ENCODE measurements at regions not wholly inside any gene's neighbourhood (a gene's known extent, or its start where the extent isn't known, plus 50 kb on each side); places are given as distances from the start of the nearest gene placed in this dataset.
"Not testable (repeated sequence)": the region's sequence is repeated elsewhere in the genome, so short reads cannot be mapped to it uniquely, and the experiment has no call there.

- H3K27me3 ChIP-seq (ENCODE audit: insufficient read depth, low read length); H3K9me3 ChIP-seq (ENCODE audit: insufficient read depth, low read depth, low read length); H3K4me3 ChIP-seq (ENCODE audit: low read length); H3K4me1 ChIP-seq (ENCODE audit: insufficient read depth, low read length); H3K27ac ChIP-seq (ENCODE audit: low read depth, low read length); H3K9ac ChIP-seq (ENCODE audit: low read depth, low read length); H3K36me3 ChIP-seq (ENCODE audit: insufficient read depth, low read length): not testable (repeated sequence)
- WGBS = 90% methylated on average over 2 of the region's 3 CpGs
Measured at GRCh38 chr6:169913745-169914144, 162.3 kb downstream of the ERMARD start.

- Histone ChIP-seq H3K4me3 (ENCODE audit: low read length) (no peak overlapping the region), H3K9ac (ENCODE audit: low read depth, low read length) (no peak overlapping the region), H3K27ac (ENCODE audit: low read depth, low read length) (no peak overlapping the region), H3K36me3 (ENCODE audit: insufficient read depth, low read length) (no peaks in the 10 kb centered on the region), H3K27me3 (ENCODE audit: insufficient read depth, low read length) (no peaks in the 10 kb centered on the region), H3K9me3 (ENCODE audit: insufficient read depth, low read depth, low read length) (no peaks in the 10 kb centered on the region), H3K4me1 (ENCODE audit: insufficient read depth, low read length) (no peaks in the 10 kb centered on the region)
- WGBS = 96% methylated on average over 4 of the region's 4 CpGs
Measured at GRCh38 chr6:169913096-169913638, 161.7 kb downstream of the ERMARD start.

- Histone ChIP-seq H3K27me3 (ENCODE audit: insufficient read depth, low read length) (no peaks in the 10 kb centered on the region), H3K4me3 (ENCODE audit: low read length) (no peak overlapping the region), H3K9me3 (ENCODE audit: insufficient read depth, low read depth, low read length) (no peaks in the 10 kb centered on the region), H3K36me3 (ENCODE audit: insufficient read depth, low read length) (no peaks in the 10 kb centered on the region), H3K27ac (ENCODE audit: low read depth, low read length) (no peak overlapping the region), H3K4me1 (ENCODE audit: insufficient read depth, low read length) (no peaks in the 10 kb centered on the region), H3K9ac (ENCODE audit: low read depth, low read length) (no peak overlapping the region)
- WGBS = 94% methylated on average over 21 of the region's 21 CpGs
Measured at GRCh38 chr6:169912266-169913095, 161.1 kb downstream of the ERMARD start.

GRCh38 chr6:169911264-169912263, 160.1 kb downstream of the ERMARD start:
- Histone ChIP-seq H3K4me1 (ENCODE audit: insufficient read depth, low read length) (no peaks in the 10 kb centered on the region), H3K36me3 (ENCODE audit: insufficient read depth, low read length) (no peaks in the 10 kb centered on the region), H3K27ac (ENCODE audit: low read depth, low read length) (no peak overlapping the region), H3K27me3 (ENCODE audit: insufficient read depth, low read length) (no peaks in the 10 kb centered on the region), H3K9me3 (ENCODE audit: insufficient read depth, low read depth, low read length) (no peaks in the 10 kb centered on the region), H3K9ac (ENCODE audit: low read depth, low read length) (no peak overlapping the region), H3K4me3 (ENCODE audit: low read length) (no peak overlapping the region)
- WGBS = 94% methylated on average over 41 of the region's 41 CpGs

GRCh38 chr6:169909113-169909512, 157.7 kb downstream of the ERMARD start:
- H3K9ac ChIP-seq (ENCODE audit: low read depth, low read length) = no peak overlapping the region
- no peaks in the 10 kb centered on the region for H3K9me3 ChIP-seq (ENCODE audit: insufficient read depth, low read depth, low read length)
- no peaks in the 10 kb centered on the region for H3K4me1 ChIP-seq (ENCODE audit: insufficient read depth, low read length)
- no peaks in the 10 kb centered on the region for H3K36me3 ChIP-seq (ENCODE audit: insufficient read depth, low read length)
- H3K27me3 ChIP-seq (ENCODE audit: insufficient read depth, low read length) = no peaks in the 10 kb centered on the region
- 94% methylated on average over 7 of the region's 7 CpGs for WGBS
- H3K27ac ChIP-seq (ENCODE audit: low read depth, low read length) = no peak overlapping the region
- no peak overlapping the region for H3K4me3 ChIP-seq (ENCODE audit: low read length)

GRCh38 chr6:169908403-169908933, 157.0 kb downstream of the ERMARD start:
- H3K27ac ChIP-seq (ENCODE audit: low read depth, low read length) = no peak overlapping the region
- H3K9ac ChIP-seq (ENCODE audit: low read depth, low read length) = no peak overlapping the region
- H3K36me3 ChIP-seq (ENCODE audit: insufficient read depth, low read length) = no peaks in the 10 kb centered on the region
- no peaks in the 10 kb centered on the region for H3K27me3 ChIP-seq (ENCODE audit: insufficient read depth, low read length)
- 98% methylated on average over 8 of the region's 8 CpGs for WGBS
- H3K4me1 ChIP-seq (ENCODE audit: insufficient read depth, low read length) = no peaks in the 10 kb centered on the region
- H3K4me3 ChIP-seq (ENCODE audit: low read length) = no peak overlapping the region
- H3K9me3 ChIP-seq (ENCODE audit: insufficient read depth, low read depth, low read length) = no peaks in the 10 kb centered on the region

GRCh38 chr6:169907419-169908115, 156.1 kb downstream of the ERMARD start:
- no peaks in the 10 kb centered on the region for H3K36me3 ChIP-seq (ENCODE audit: insufficient read depth, low read length)
- 87% methylated on average over 9 of the region's 9 CpGs for WGBS
- no peak overlapping the region for H3K4me3 ChIP-seq (ENCODE audit: low read length)

GRCh38 chr6:169906688-169907418, 155.4 kb downstream of the ERMARD start:
- Histone ChIP-seq H3K36me3 (ENCODE audit: insufficient read depth, low read length) (no peaks in the 10 kb centered on the region), H3K4me1 (ENCODE audit: insufficient read depth, low read length) (no peaks in the 10 kb centered on the region), H3K27me3 (ENCODE audit: insufficient read depth, low read length) (no peaks in the 10 kb centered on the region), H3K9ac (ENCODE audit: low read depth, low read length) (no peak overlapping the region), H3K9me3 (ENCODE audit: insufficient read depth, low read depth, low read length) (no peaks in the 10 kb centered on the region), H3K27ac (ENCODE audit: low read depth, low read length) (no peak overlapping the region), H3K4me3 (ENCODE audit: low read length) (no peak overlapping the region)
- 93% methylated on average over 13 of the region's 13 CpGs for WGBS

More at GRCh38 chr6:169907419-169908115, 156.1 kb downstream of the ERMARD start:
- Histone ChIP-seq H3K9ac (ENCODE audit: low read depth, low read length) (no peak overlapping the region), H3K27me3 (ENCODE audit: insufficient read depth, low read length) (no peaks in the 10 kb centered on the region), H3K4me1 (ENCODE audit: insufficient read depth, low read length) (no peaks in the 10 kb centered on the region), H3K27ac (ENCODE audit: low read depth, low read length) (no peak overlapping the region), H3K9me3 (ENCODE audit: insufficient read depth, low read depth, low read length) (no peaks in the 10 kb centered on the region)

- 92% methylated on average over 24 of the region's 24 CpGs for WGBS
Measured at GRCh38 chr6:169906004-169906687, 154.7 kb downstream of the ERMARD start.

More at GRCh38 chr6:169906004-169906687, 154.7 kb downstream of the ERMARD start:
- Histone ChIP-seq H3K4me3 (ENCODE audit: low read length) (no peak overlapping the region), H3K27ac (ENCODE audit: low read depth, low read length) (no peak overlapping the region), H3K36me3 (ENCODE audit: insufficient read depth, low read length) (no peaks in the 10 kb centered on the region), H3K9me3 (ENCODE audit: insufficient read depth, low read depth, low read length) (no peaks in the 10 kb centered on the region), H3K27me3 (ENCODE audit: insufficient read depth, low read length) (no peaks in the 10 kb centered on the region), H3K4me1 (ENCODE audit: insufficient read depth, low read length) (no peaks in the 10 kb centered on the region), H3K9ac (ENCODE audit: low read depth, low read length) (no peak overlapping the region)

Data from HUES64 (cell line).